ENCODE measurements at regions not wholly inside any gene's neighbourhood (a gene's known extent, or its start where the extent isn't known, plus 50 kb on each side); places are given as distances from the start of the nearest gene placed in this dataset.

- Mint-ChIP-seq H3K27ac (no peak overlapping the region), H3K4me3 (no peak overlapping the region), H3K9me3 (ENCODE audit: insufficient read depth) (no peaks in the 10 kb centered on the region), H3K4me1 (no peaks in the 10 kb centered on the region), H3K27me3 (no peaks in the 10 kb centered on the region)
- Histone ChIP-seq H3K9ac (ENCODE audit: low read length) (no peak overlapping the region), H4K20me1 (ENCODE audit: control insufficient read depth, insufficient read depth, low read length, poor library complexity, severe bottlenecking) (no peaks in the 10 kb centered on the region), H3K36me3 (replicated peaks in 1 of 2; ENCODE audit: control extremely low read depth in 1 of 2, control insufficient read depth in 1 of 2, extremely low read depth in 1 of 2, insufficient read depth in 2 of 2, low read length in 1 of 2) (no peaks in the 10 kb centered on the region), H3K4me1 (ENCODE audit: control insufficient read depth in 2 of 2, insufficient read depth in 2 of 2, low read length in 2 of 2) (no peaks in the 10 kb centered on the region), H3K4me2 (replicated peaks; ENCODE audit: low read depth, low read length, poor library complexity, severe bottlenecking) (no peak overlapping the region), H2AFZ (ENCODE audit: insufficient read depth, low read depth, low read length, poor library complexity, severe bottlenecking) (no peak overlapping the region), H3K27ac (ENCODE audit: low read length in 2 of 2) (no peak overlapping the region), H3K27me3 (replicated peaks in 1 of 4; ENCODE audit: control extremely low read depth in 1 of 4, control insufficient read depth in 3 of 4, insufficient read depth in 4 of 4, low read length in 3 of 4) (no peaks in the 10 kb centered on the region), H3K9me3 (ENCODE audit: control extremely low read depth in 1 of 3, control insufficient read depth in 2 of 3, insufficient read depth in 1 of 3, low read length in 2 of 3) (peaks cover 0 to 3% (median 0%) of the 10 kb centered on the region in 3 donors), H3K79me2 (ENCODE audit: control insufficient read depth, insufficient read depth, low read length) (no peaks in the 10 kb centered on the region), H3K4me3 (ENCODE audit: control extremely low read depth in 1 of 5, extremely low read depth in 1 of 5, insufficient read depth in 1 of 5, low read depth in 2 of 5, low read length in 4 of 5) (no peak overlapping the region)
- WGBS (ENCODE audit: insufficient coverage): no CpG with 5 or more reads among the region's 4 CpGs
- ATAC-seq (ENCODE audit: low read depth) (no peak), DNase-seq (no peak)
- no peak for TF ChIP-seq EZH2 (IDR thresholded peaks at IDR 0.05; ENCODE audit: borderline replicate concordance, insufficient read depth, low read depth, low read length, poor library complexity, severe bottlenecking)
- no peak for TF ChIP-seq CTCF (IDR thresholded peaks at IDR 0.05)
- ChIA-PET POLR2A (no interaction called here), CTCF (no interaction called here)
- intact Hi-C loops (cut with micrococcal nuclease): no loop called here
Observed at GRCh38 chr5:15256485-15256884, 243.5 kb upstream of the FBXL7 start.

GRCh38 chr5:15255576-15255975 lies 244.4 kb upstream of the FBXL7 start:
- Histone ChIP-seq H2AFZ (ENCODE audit: insufficient read depth, low read depth, low read length, poor library complexity, severe bottlenecking) (no peak overlapping the region), H3K4me2 (replicated peaks; ENCODE audit: low read depth, low read length, poor library complexity, severe bottlenecking) (no peak overlapping the region), H3K27ac (ENCODE audit: low read length in 2 of 2) (no peak overlapping the region), H3K36me3 (replicated peaks in 1 of 2; ENCODE audit: control extremely low read depth in 1 of 2, control insufficient read depth in 1 of 2, extremely low read depth in 1 of 2, insufficient read depth in 2 of 2, low read length in 1 of 2) (no peaks in the 10 kb centered on the region), H3K4me1 (ENCODE audit: control insufficient read depth in 2 of 2, insufficient read depth in 2 of 2, low read length in 2 of 2) (no peaks in the 10 kb centered on the region), H4K20me1 (ENCODE audit: control insufficient read depth, insufficient read depth, low read length, poor library complexity, severe bottlenecking) (no peaks in the 10 kb centered on the region), H3K9me3 (ENCODE audit: control extremely low read depth in 1 of 3, control insufficient read depth in 2 of 3, insufficient read depth in 1 of 3, low read length in 2 of 3) (peaks cover 0 to 3% (median 0%) of the 10 kb centered on the region in 3 donors), H3K9ac (ENCODE audit: low read length) (no peak overlapping the region), H3K4me3 (ENCODE audit: control extremely low read depth in 1 of 5, extremely low read depth in 1 of 5, insufficient read depth in 1 of 5, low read depth in 2 of 5, low read length in 4 of 5) (no peak overlapping the region), H3K27me3 (replicated peaks in 1 of 4; ENCODE audit: control extremely low read depth in 1 of 4, control insufficient read depth in 3 of 4, insufficient read depth in 4 of 4, low read length in 3 of 4) (no peaks in the 10 kb centered on the region), H3K79me2 (ENCODE audit: control insufficient read depth, insufficient read depth, low read length) (no peaks in the 10 kb centered on the region)
- H3K27ac Mint-ChIP-seq: no peak overlapping the region
- no peak overlapping the region for H3K4me3 Mint-ChIP-seq
- ChIA-PET POLR2A (no interaction called here), CTCF (no interaction called here)
- WGBS (ENCODE audit: insufficient coverage): 0% methylated on average over 1 of the region's 2 CpGs
- no peak for DNase-seq
- H3K27me3 Mint-ChIP-seq: no peaks in the 10 kb centered on the region
- no peaks in the 10 kb centered on the region for H3K4me1 Mint-ChIP-seq
- TF ChIP-seq EZH2 (IDR thresholded peaks at IDR 0.05; ENCODE audit: borderline replicate concordance, insufficient read depth, low read depth, low read length, poor library complexity, severe bottlenecking) (no peak), CTCF (IDR thresholded peaks at IDR 0.05) (no peak)
- no peak for ATAC-seq (ENCODE audit: low read depth)
- intact Hi-C loops (cut with micrococcal nuclease): no loop called here
- no peaks in the 10 kb centered on the region for H3K9me3 Mint-ChIP-seq (ENCODE audit: insufficient read depth)

Measured in B cell (primary cell).